ENCODE measurements at regions not wholly inside any gene's neighbourhood (a gene's known extent, or its start where the extent isn't known, plus 50 kb on each side); places are given as distances from the start of the nearest gene placed in this dataset.
A peak's percentile ranks its signal among the peaks of the same experiment; 100 is the strongest.

DNA sequence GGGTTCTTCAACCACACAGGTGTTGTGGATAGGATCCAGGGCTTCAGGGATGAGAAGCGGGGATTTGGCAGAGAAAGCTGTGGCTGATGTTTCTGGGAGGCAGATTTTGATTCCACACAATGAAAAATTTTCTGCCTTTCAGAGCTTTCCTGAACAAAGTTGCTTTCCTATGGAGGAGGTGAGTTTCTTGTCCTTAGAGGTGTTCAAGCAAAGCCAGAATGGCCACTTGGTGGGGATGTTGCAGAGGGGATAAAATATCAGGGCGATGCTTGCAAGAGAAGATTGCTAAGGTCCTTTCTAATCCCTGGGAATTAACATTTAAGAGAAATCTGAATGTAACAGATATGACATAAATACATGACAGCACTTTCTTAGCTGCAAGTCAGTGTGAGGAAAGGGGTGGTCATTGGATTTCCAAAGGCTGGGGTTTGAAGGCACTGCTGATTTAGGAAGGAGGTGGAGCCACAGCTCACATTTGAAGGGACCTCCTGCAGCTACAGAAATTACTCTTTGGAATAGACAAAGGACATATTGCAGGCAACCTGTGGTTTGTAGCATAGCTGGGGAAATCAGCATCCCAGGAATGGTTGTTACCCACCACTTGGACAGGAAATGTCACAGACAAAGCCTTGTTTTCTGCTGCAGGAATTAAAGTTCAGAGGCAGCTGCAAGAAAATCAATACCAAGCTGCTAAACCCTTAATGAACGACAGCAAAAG is 271.1 kb upstream of the CHD6 start:
- no peak overlapping the region for H3K27ac ChIP-seq
- no peak for DNase-seq (ENCODE audit: low read depth, low spot score)

DNA sequence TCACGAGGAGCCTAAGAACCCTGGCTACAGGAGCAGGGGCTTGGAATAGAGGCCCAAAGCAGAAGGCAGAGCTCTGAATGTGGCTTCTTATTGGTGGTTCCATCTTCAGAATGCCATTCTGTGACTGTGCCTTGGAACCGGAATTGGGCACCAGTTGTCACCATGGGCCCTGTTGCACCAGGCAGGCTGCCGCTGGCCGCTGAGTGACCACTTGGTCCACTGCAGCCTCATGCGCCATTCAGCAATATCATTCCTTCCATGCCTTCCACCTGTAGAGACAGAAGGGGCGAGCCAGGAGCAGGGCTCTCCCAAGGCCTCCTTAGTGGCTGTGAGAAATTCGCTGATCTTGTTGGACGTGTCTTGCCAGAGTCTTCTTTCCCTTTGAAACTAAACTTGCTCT is 270.3 kb upstream of the CHD6 start:
- DNase-seq (ENCODE audit: low read depth, low spot score) = no peak

DNA sequence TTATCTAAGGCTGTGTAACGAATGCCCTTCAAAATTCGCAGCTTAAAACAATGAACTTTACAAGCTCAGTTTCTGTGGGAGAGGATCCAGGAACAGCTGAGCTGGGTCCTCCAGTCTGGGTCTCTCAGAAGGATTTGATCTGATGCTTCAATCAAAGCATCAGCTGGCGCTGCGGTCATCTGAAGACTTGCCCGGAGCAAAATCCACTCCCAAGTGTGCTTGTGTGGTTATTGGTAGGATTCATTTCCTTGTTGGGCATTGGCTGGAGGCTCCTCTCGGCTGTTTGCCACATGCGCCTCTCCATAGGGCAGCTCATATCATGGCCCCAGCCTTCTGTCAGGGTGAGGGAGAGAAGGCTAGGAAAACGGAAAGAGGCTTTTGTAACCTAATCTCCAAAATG is 269.3 kb upstream of the CHD6 start:
- no peak for DNase-seq (ENCODE audit: low read depth, low spot score)
- H3K27ac ChIP-seq = no peak overlapping the region

More for the DNA sequence above, 270.3 kb upstream of the CHD6 start:
- no peak overlapping the region for H3K27ac ChIP-seq

DNA sequence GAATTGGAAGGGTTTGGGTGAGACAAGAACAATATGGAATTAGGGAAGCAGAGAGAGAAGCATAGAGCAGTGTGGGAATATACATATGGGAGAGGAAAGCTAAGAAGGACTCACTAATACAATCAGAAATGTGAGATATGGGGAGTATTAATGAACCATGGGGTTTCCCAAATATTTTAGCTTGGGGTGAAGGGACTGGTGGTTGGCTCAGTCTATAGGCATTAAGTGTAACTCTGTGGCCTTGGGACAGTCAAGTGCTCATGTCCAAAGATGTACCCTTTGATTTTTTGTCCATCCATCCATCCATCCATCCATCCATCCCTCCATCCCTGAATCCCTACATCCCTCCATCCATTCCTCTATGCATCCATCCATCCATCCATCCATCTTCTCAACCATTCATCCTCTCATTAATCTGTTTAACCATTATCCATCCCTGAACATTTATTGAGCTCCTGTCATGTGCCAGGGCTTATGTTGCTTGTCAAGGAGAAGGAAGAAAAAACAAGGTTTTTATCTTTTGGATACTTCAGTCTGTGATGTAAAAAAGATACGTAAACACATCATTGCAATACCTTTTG is 263.4 kb upstream of the CHD6 start:
- H3K27ac ChIP-seq = no peak overlapping the region
- DNase-seq (ENCODE audit: low read depth, low spot score) = no peak

DNA sequence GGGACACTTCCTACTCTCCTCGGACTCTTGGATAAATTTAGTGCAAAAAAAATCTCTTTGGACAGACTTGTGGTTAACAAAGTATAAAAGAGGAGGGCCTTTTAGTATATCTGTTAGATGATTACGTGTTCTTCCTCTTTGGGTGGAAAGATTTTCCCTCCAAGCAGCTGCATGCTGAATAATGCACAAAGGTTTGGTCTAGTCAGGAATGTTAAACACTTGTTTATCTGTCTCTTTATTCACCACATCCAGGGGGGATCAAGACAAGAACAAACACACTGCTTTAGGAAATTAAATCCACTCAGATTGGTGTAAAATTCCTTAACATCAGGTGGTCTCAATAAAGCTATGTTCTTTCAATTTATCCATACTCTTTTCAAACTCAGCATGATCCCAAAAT is 260.9 kb upstream of the CHD6 start:
- H3K27ac ChIP-seq = no peak overlapping the region
- DNase-seq (ENCODE audit: low read depth, low spot score) = no peak

DNA sequence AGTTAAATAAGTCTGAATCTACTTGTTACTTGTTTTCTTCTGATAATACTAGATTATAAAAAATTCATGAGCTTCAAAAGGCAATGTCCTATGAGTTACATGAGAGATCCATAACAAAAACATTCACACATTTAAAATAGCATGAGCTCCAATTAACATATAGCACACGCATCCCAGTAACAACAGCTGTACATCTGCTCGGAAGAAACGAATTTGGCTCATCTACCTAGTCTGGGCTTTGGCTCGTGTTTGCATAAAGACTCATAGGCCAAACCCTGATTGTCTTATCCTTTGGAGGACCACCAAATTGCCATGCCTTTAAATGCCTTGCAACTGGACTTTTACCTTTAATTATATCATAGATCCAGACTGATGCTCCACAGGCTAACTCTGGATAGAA is 259.7 kb upstream of the CHD6 start:
- H3K27ac ChIP-seq = no peak overlapping the region
- DNase-seq (ENCODE audit: low read depth, low spot score) = no peak

DNA sequence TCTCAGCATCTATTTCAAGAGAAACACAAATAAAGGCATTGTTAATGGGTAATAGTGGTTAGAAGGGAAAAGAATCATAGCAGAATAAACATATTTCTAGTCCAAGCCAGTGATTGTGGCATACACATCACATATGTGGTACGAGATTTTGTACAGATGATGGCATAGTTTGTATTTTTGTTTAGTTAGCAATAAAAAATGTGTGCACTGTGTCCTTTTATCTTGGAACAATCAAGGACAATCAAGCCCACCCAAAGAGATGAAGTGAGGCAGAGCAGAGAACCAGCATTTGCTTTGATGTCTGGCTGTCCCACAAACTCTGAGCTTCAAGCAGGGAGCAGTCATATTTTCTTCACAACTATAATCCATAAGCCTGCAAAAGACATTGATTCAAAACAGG is 256.5 kb upstream of the CHD6 start:
- no peak for DNase-seq (ENCODE audit: low read depth, low spot score)

DNA sequence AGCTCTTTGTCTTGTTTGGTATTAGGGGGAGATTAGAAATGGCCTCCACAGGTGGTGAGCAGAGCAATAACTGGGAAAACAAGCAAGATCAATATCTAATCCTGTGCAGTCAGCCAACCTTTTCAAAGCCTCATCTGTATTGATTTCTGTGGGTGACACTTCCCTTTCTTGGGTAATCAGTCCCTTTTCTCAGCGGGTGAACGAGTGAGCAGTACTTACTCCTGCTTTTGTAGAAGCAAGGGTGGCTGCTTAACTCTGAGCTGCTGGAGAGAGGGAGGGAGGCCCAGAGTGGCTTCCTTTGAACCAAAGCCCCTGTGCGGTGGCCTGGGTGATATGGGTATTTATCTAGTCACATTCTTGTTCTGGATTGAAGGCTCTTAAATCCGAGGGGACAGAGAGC is 254.8 kb upstream of the CHD6 start:
- DNase-seq (ENCODE audit: low read depth, low spot score) = no peak
- no peak overlapping the region for H3K27ac ChIP-seq

More for the DNA sequence above, 256.5 kb upstream of the CHD6 start:
- H3K27ac ChIP-seq = no peak overlapping the region

DNA sequence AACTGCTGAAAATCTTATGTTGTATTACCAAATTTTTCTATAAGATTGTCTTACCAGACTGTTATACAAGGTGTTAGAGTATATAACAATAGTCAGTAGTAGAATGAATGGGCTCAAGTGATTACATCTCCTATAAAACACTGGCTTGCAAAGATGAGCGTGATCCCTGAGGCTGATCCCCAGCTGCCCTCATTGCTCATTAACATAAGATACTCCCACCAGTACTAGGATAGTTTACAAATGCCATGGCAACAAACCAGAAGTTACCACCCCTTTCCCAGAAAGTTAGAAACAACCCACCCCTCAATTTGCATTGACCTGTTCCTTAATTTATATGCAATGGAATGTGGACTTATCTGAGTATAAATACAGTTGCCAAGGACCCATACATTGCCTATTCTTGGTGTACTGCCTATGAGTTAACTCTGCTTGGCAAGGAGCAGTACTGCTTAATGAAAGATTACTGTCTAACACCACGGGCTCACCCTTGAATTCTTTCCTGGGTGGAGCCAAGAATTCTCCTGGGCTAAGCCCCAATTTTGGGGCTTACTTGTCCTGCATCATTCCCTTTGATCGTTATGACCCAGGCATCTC is 252.8 kb upstream of the CHD6 start:
- no peak overlapping the region for H3K27ac ChIP-seq
- DNase-seq (ENCODE audit: low read depth, low spot score) = no peak

DNA sequence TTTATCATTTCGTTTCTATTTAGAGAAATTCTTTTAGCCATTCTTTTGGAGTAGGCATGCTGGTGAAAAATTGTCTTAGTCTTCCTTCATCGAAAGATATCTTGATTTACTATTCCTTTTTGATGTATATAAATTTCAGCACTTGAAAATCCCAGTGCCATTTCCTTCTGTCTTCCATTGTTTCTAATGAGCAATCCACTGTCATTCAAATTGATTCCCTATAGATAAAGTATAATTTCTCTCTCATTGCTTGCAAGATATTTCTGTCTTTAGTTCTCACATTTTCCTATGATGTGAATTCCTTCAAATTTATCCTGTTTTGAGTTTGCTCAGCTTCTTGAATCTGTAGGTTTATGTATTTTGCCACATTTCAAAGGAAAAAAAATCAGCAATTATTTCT is 251.1 kb upstream of the CHD6 start:
- DNase-seq (ENCODE audit: low read depth, low spot score) = no peak
- H3K27ac ChIP-seq = no peak overlapping the region

DNA sequence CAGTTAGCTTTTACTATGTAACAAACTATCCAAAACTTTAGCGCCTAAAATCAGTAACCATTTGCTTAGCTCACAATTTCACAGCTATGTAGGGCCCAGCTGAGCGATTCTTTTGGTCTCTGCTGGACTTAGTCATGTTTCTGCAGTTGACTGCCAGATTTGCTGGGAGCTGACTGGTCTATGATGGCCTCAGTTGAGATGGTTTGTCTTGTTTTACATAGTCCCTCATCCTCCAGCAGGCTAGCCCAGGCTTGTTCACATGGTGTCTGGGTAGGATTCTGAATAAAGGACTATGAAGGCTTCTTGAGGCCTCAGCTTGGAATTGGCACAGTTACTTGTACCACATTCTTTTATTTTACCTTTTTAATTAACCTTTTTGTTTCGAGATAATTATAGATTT is 247.8 kb upstream of the CHD6 start:
- DNase-seq (ENCODE audit: low read depth, low spot score) = peak; percentile 40
- H3K27ac ChIP-seq = no peak overlapping the region

DNA sequence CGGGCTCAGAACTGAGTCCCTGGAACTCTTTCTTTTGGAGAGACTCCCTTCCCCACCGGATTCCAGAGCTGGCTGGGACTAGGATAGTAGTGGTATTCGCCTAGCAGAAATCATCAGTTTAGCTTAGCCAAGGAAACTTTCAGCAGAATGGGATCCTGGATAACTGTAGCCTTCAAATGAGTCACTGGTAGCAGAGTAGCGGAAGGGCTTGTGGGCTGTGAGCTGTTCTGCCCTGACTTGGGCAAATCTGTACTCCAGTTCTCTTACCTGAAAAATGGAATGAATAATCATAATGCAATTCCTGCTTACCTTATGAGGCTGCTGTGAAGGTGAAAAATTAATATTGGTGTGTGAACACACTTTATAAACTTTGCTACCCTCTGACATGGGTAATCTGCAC is 244.3 kb upstream of the CHD6 start:
- no peak overlapping the region for H3K27ac ChIP-seq
- DNase-seq (ENCODE audit: low read depth, low spot score) = no peak

DNA sequence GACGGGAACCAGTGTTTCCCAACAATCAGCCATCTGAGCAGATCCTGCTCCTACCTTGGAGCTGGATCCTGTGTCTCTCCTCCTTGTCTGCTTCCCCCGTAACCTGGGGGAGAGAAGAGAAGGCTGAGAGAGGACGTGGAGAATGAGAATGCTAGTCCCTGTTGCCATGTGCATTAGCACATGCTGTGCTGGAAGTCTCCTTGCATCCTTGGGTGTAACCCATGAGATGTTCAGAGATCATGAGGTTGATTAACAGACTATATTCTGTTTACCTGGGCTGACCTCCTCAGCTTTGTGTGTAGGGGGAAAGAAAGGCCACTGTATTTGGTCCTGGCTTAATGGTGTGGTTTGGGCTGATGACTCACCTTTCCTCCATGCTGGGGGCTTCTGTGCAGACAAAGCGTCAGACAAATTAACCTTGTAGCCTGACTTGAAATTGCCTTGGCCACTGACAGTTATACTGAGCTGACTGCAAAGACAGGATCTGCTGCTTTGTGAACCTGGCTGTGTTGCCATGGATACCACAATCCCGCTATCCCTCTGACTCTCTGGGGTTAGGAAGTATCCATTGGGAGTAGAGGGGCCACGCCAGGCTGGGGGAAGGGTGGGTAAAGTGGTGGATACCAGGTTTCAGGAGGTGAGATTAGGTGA is 243.7 kb upstream of the CHD6 start:
- no peak for DNase-seq (ENCODE audit: low read depth, low spot score)
- no peak overlapping the region for H3K27ac ChIP-seq

DNA sequence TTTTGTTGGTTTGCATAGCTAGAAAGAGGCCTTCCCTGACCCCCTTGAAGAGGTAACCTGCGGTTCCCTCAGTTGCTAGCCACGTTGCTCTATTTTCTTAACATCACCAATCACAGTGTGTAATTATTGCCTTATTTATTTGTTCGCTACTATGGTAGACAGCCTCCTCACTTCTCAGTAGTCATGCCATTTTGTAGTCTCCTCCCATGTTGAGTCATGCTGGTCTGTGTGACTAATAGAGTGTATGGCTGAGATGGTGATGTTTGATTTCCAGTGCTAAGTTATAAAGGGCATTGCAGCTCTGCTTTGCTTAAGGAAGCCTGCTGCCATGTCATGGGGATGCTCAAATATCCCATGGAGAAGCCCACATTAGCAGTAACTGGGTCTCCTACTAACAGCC is 236.6 kb upstream of the CHD6 start:
- no peak overlapping the region for H3K27ac ChIP-seq
- no peak for DNase-seq (ENCODE audit: low read depth, low spot score)

DNA sequence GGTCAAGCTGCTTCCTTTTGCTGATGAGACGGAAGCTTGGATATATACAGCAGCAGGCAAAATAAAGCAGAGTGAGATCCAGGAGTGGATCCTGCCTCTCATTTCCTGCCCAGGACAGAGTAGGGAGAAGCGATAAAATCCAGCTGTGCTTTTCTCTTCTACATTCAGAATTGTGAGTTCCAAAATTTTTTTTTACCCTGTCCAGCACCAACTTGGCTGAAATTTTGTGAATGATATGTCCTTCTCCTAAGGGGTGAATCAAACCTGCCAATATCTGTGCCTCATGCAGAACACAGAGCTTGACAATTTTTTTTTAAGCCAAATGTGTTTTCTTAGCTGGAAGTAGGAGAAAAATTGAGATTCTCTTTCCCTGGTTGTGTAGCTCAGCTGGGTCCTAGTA is 235.6 kb upstream of the CHD6 start:
- DNase-seq (ENCODE audit: low read depth, low spot score) = no peak
- no peak overlapping the region for H3K27ac ChIP-seq

DNA sequence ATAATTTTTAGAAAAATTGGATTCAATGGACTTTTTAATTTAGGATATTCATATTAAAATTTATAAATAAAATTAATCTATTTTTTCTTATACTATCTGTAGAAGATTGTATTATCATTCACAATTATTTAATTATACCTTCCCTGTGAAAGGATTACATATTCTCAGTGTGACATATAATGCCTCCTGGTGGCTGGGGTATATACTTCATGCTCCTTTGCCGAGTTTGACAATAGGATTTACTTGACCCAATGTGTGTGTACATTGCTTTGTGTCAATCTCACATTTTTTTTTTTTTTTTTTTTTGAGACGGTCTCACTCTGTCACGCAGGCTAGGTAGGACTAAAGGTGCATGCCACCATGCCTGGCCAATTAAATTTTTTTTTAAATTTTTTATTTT is 230.0 kb upstream of the CHD6 start:
- no peak overlapping the region for H3K27ac ChIP-seq
- no peak for DNase-seq (ENCODE audit: low read depth, low spot score)

DNA sequence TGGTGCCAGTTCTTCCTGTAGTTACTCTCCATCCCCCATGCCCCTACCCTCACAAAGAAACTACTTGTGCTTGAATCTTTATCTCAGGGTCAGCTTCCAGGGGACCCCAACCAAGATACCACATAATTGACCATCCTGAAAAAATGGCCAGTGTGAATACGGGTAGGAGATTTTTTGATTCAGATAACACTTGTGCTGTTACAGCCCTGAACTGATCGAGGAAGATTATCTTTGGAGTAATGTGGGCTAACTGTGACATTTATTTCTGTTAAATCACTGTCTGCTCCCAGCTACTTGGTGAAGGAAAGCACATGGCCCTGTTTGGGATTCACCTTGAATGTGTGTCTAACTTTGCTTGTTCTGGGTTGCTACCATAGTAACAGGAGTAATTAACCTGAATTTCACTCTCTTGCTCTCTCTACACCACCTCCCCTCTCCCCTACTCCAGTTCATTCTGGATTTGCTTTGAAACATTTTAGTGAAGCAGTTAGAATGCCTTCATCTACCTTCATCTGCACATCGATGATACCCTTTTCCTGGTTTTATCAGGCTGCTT is 219.6 kb upstream of the CHD6 start:
- no peak for DNase-seq (ENCODE audit: low read depth, low spot score)
- no peak overlapping the region for H3K27ac ChIP-seq

DNA sequence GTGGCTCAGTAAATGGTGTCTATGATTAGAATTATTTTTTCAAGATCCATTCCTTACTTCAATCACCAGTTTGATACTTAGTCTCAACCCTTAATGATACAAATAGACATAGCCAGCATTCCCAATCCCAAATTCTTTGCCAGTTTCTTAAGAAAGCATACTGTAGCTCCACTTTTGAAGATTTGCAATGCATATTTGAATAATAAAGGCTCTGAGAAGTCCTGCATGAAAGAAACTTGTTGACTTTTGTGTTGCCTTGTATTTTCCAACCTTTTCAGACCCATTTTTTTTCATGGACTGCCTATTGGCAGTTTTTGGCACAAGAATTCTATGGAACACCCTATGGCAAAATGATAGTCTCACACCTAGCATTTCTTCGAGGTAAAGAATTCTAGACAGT is 215.6 kb upstream of the CHD6 start:
- no peak overlapping the region for H3K27ac ChIP-seq
- no peak for DNase-seq (ENCODE audit: low read depth, low spot score)

DNA sequence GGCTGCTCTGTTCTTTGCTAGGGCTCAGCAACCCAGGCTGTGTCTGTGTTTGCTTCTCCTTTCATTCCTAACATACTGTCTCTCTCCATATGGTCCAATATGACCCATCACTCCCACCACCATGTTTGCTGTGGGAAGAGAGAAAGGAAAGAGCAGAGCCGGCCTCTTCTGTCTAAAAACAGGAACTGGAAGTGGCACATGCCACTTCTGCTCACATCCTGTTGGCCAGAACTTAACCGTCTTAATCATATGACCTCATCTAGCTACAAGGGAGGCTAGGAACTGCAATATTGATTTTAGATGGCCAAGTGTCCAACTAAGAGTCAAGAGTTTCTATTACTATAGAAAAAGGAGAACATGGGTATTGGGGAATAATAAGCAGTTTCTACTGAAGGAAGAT is 212.5 kb upstream of the CHD6 start:
- no peak for DNase-seq (ENCODE audit: low read depth, low spot score)
- H3K27ac ChIP-seq = no peak overlapping the region

DNA sequence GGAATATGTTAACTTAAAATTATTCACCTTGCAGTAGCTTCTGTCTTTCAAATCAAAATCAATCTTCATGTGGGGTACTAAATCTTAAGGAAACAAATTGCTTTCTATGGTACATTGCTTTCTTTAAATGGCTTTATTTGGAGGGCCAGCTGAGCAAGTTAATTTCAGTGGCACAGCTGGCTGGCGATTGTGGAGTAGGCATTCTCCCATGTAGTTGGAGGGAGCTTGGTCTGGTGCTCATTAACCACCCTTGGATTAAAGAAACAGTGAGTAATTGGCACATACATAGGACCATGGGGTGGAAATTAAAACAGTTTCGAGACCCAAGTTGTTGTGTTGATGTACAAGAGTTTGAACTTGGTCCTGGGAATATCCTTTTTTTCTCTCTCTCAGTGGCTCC is 201.3 kb upstream of the CHD6 start:
- no peak overlapping the region for H3K27ac ChIP-seq
- DNase-seq (ENCODE audit: low read depth, low spot score) = no peak

DNA sequence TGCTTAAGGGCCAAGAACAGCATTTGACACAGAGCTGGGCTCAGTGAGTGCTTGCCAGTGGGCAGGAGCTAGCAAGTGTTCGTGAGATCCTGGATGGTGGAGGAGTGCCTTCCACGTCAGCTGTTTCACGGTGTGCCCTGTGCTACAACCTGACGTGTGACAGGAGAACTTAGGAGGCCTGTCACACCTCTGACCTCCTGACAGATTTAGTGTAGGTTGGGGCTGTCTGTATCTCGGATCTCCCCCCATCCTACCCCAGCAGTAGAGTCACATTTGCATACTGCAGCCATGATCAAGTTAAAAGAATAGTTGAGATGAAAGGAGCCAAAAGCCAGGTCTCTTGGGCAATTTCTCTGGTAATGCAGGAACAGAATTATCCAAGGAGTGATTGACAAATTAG is 200.8 kb upstream of the CHD6 start:
- no peak overlapping the region for H3K27ac ChIP-seq
- no peak for DNase-seq (ENCODE audit: low read depth, low spot score)

Measured in epithelial cell of prostate (primary cell).